NCI-H1092 (cell line): ENCODE measurements at regions not wholly inside any gene's neighbourhood (a gene's known extent, or its start where the extent isn't known, plus 50 kb on each side); places are given as distances from the start of the nearest gene placed in this dataset.
"Not testable (repeated sequence)": the region's sequence is repeated elsewhere in the genome, so short reads cannot be mapped to it uniquely, and the experiment has no call there.

Source experiments
- DNase-seq: peaks from one replicate; lab custom pipeline; 2025; lab: John Stamatoyannopoulos, UW

GRCh38 chr2:67872481-67872880 is 190.3 kb downstream of the C1D start:
- DNase-seq, result no peak

- no peak for DNase-seq
Observed at GRCh38 chr2:67873916-67874315, 188.9 kb downstream of the C1D start.

- DNase-seq, result no peak
Observed at GRCh38 chr2:67876176-67876575, 186.6 kb downstream of the C1D start.

GRCh38 chr2:67877301-67877700 is 185.5 kb downstream of the C1D start:
- DNase-seq, result no peak

- DNase-seq, result no peak
Observed at GRCh38 chr2:67878743-67879142, 184.1 kb downstream of the C1D start.

- no peak for DNase-seq
Observed at GRCh38 chr2:67879586-67880290, 183.1 kb downstream of the C1D start.

- no peak for DNase-seq
Observed at GRCh38 chr2:67880291-67880761, 182.5 kb downstream of the C1D start.

- no peak for DNase-seq
Observed at GRCh38 chr2:67881816-67882215, 181.0 kb downstream of the C1D start.

- no peak for DNase-seq
Observed at GRCh38 chr2:67883316-67884087, 179.3 kb downstream of the C1D start.

- no peak for DNase-seq
Observed at GRCh38 chr2:67888351-67889005, 174.3 kb downstream of the C1D start.

GRCh38 chr2:67889056-67889455 is 173.7 kb downstream of the C1D start:
- no peak for DNase-seq

GRCh38 chr2:67891642-67892041 is 171.2 kb downstream of the C1D start:
- DNase-seq, result no peak

- DNase-seq, result no peak
Observed at GRCh38 chr2:67892339-67892846, 170.4 kb downstream of the C1D start.

- no peak for DNase-seq
Observed at GRCh38 chr2:67895227-67895941, 167.4 kb downstream of the C1D start.

GRCh38 chr2:67896076-67896475 is 166.7 kb downstream of the C1D start:
- no peak for DNase-seq

GRCh38 chr2:67896476-67896875 is 166.3 kb downstream of the C1D start:
- no peak for DNase-seq

GRCh38 chr2:67898595-67898994 is 164.2 kb downstream of the C1D start:
- no peak for DNase-seq

GRCh38 chr2:67899187-67899586 is 163.6 kb downstream of the C1D start:
- DNase-seq, result no peak

GRCh38 chr2:67900826-67901225 is 162.0 kb downstream of the C1D start:
- no peak for DNase-seq

- DNase-seq, result no peak
Observed at GRCh38 chr2:67904566-67904965, 158.2 kb downstream of the C1D start.

GRCh38 chr2:67904966-67905365 is 157.8 kb downstream of the C1D start:
- DNase-seq, result no peak

GRCh38 chr2:67906547-67906946 is 156.3 kb downstream of the C1D start:
- DNase-seq, result not testable (repeated sequence)
